ENCODE measurements at regions not wholly inside any gene's neighbourhood (a gene's known extent, or its start where the extent isn't known, plus 50 kb on each side); places are given as distances from the start of the nearest gene placed in this dataset.

- no peak for TF ChIP-seq YY1 (IDR thresholded peaks at IDR 0.05)
- TF ChIP-seq MAX (IDR thresholded peaks at IDR 0.05): no peak
- no peak for TF ChIP-seq TAF1 (conservative IDR thresholded peaks at IDR 0.05)
- TF ChIP-seq HNF4A (conservative IDR thresholded peaks at IDR 0.05): no peak
- no peak for TF ChIP-seq REST (IDR thresholded peaks at IDR 0.05)
- no peak for TF ChIP-seq FOXA2 (IDR thresholded peaks at IDR 0.05)
- no peak for TF ChIP-seq NR2F2 (IDR thresholded peaks at IDR 0.05)
- TF ChIP-seq CTCF (IDR thresholded peaks at IDR 0.05; ENCODE audit: low read depth, low read length, missing input control): no peak
- no peak for TF ChIP-seq JUND (IDR thresholded peaks at IDR 0.05)
- TF ChIP-seq HNF4G (IDR thresholded peaks at IDR 0.05): no peak
- no peak for TF ChIP-seq FOXA1 (IDR thresholded peaks at IDR 0.05)
- no peak for TF ChIP-seq GABPA (IDR thresholded peaks at IDR 0.05 in 1 of 2, conservative IDR thresholded peaks at IDR 0.05 in 1 of 2)
- no peak for TF ChIP-seq RXRA (IDR thresholded peaks at IDR 0.05)
- no peak for TF ChIP-seq ZBTB33 (IDR thresholded peaks at IDR 0.05)
- TF ChIP-seq SP1 (IDR thresholded peaks at IDR 0.05): no peak
- Histone ChIP-seq H3K27me3 (ENCODE audit: control insufficient read depth in 4 of 4, insufficient read depth in 4 of 4, low read length in 3 of 4) (no peaks in the 10 kb centered on the region), H3K27ac (ENCODE audit: low read depth in 1 of 2, low read length in 2 of 2) (no peak overlapping the region), H3K4me3 (ENCODE audit: low read depth in 1 of 3, low read length in 3 of 3) (no peak overlapping the region), H3K9ac (ENCODE audit: low read depth in 1 of 2, low read length in 2 of 2) (no peak overlapping the region), H3K4me1 (ENCODE audit: control insufficient read depth in 4 of 4, insufficient read depth in 4 of 4, low read length in 3 of 4) (peaks cover 0 to 8% (median 6%) of the 10 kb centered on the region in 4 donors), H3K9me3 (ENCODE audit: control insufficient read depth in 4 of 4, low read length in 3 of 4) (no peaks in the 10 kb centered on the region), H3K36me3 (ENCODE audit: control insufficient read depth in 4 of 4, insufficient read depth in 3 of 4, low read depth in 1 of 4, low read length in 3 of 4) (peaks cover 0 to 13% (median 4%) of the 10 kb centered on the region in 4 donors)
- DNase-seq (ENCODE audit: low spot score): no peak
- 89% methylated on average over 6 of the region's 6 CpGs for WGBS
Measured at GRCh38 chr7:22944022-22944421, 69.9 kb downstream of the HYCC1 start.

GRCh38 chr7:22942191-22942590 lies 71.7 kb downstream of the HYCC1 start:
- no peak for DNase-seq (ENCODE audit: low spot score)
- no peak overlapping the region for H3K4me3 ChIP-seq (ENCODE audit: low read depth in 1 of 3, low read length in 3 of 3)

More at GRCh38 chr7:22942191-22942590, 71.7 kb downstream of the HYCC1 start:
- TF ChIP-seq TAF1 (conservative IDR thresholded peaks at IDR 0.05) (no peak), HNF4G (IDR thresholded peaks at IDR 0.05) (no peak), JUND (IDR thresholded peaks at IDR 0.05) (no peak), ATF3 (IDR thresholded peaks at IDR 0.05) (no peak), REST (IDR thresholded peaks at IDR 0.05) (no peak), MAX (IDR thresholded peaks at IDR 0.05) (no peak), RXRA (IDR thresholded peaks at IDR 0.05) (no peak), SP1 (IDR thresholded peaks at IDR 0.05) (no peak), FOXA2 (IDR thresholded peaks at IDR 0.05) (no peak), ZBTB33 (IDR thresholded peaks at IDR 0.05) (no peak), HNF4A (conservative IDR thresholded peaks at IDR 0.05) (no peak), NR2F2 (IDR thresholded peaks at IDR 0.05) (no peak)
- peaks cover 0 to 11% (median 4%) of the 10 kb centered on the region in 4 donors for H3K36me3 ChIP-seq (ENCODE audit: control insufficient read depth in 4 of 4, insufficient read depth in 3 of 4, low read depth in 1 of 4, low read length in 3 of 4)
- H3K9me3 ChIP-seq (ENCODE audit: control insufficient read depth in 4 of 4, low read length in 3 of 4): no peaks in the 10 kb centered on the region
- WGBS: 91% methylated on average over 2 of the region's 2 CpGs
- no peak overlapping the region for H3K9ac ChIP-seq (ENCODE audit: low read depth in 1 of 2, low read length in 2 of 2)
- H3K27ac ChIP-seq (ENCODE audit: low read depth in 1 of 2, low read length in 2 of 2): no peak overlapping the region
- H3K27me3 ChIP-seq (ENCODE audit: control insufficient read depth in 4 of 4, insufficient read depth in 4 of 4, low read length in 3 of 4): no peaks in the 10 kb centered on the region
- no peaks in the 10 kb centered on the region for H3K4me1 ChIP-seq (ENCODE audit: control insufficient read depth in 4 of 4, insufficient read depth in 4 of 4, low read length in 3 of 4)

Measured in liver (tissue), 8 donors.